RWPE2 (cell line): ENCODE measurements at regions not wholly inside any gene's neighbourhood (a gene's known extent, or its start where the extent isn't known, plus 50 kb on each side); places are given as distances from the start of the nearest gene placed in this dataset.

Experiments
- ATAC-seq: fragments of 200-7000 bp; cut with Tn5 transposase; 3 replicates; pipeline ENCODE4 v1.9.1; 2021; ENCODE audit warnings: low read depth
- DNase-seq: peaks from one replicate; pipeline ENCODE4 v3.0.0-alpha.2; 2020; ENCODE audit warnings: low spot score
- H3K27ac ChIP-seq: fragments of 450-650 bp; 2 replicates; pipeline ENCODE4 v1.5.1; 2017; ENCODE audit warnings: mild to moderate bottlenecking; ENCODE audit not compliant: poor library complexity, severe bottlenecking
- H3K27me3 ChIP-seq: fragments of 250-450 bp; sonication (Bioruptor Pico); 2 replicates; pipeline ENCODE4 v1.5.1; 2021; ENCODE audit warnings: mild to moderate bottlenecking, moderate library complexity; ENCODE audit not compliant: insufficient read depth, poor library complexity, severe bottlenecking
- H3K36me3 ChIP-seq: fragments of 250-450 bp; sonication (Bioruptor Pico); 2 replicates; pipeline ENCODE4 v1.5.1; 2020; ENCODE audit warnings: low read depth, mild to moderate bottlenecking, moderate library complexity
- H3K4me1 ChIP-seq: fragments of 250-450 bp; sonication (Bioruptor Pico); 2 replicates; pipeline ENCODE4 v1.5.1; 2021; ENCODE audit warnings: mild to moderate bottlenecking, moderate library complexity; ENCODE audit not compliant: insufficient read depth, poor library complexity, severe bottlenecking
- H3K4me3 ChIP-seq: fragments of 250-450 bp; sonication (Bioruptor Pico); 2 replicates; pipeline ENCODE4 v1.5.1; 2021; ENCODE audit warnings: mild to moderate bottlenecking, moderate library complexity; ENCODE audit not compliant: severe bottlenecking
- H3K9me3 ChIP-seq: fragments of 250-450 bp; sonication (Bioruptor Pico); 2 replicates; pipeline ENCODE4 v1.5.1; 2021; ENCODE audit warnings: mild to moderate bottlenecking, moderate library complexity; ENCODE audit not compliant: severe bottlenecking
- TF ChIP-seq, protein P1 (sequence below): fragments of 450-650 bp; IDR thresholded peaks from one replicate; pipeline ENCODE4 v1.5.1; 2017; ENCODE audit warnings: mild to moderate bottlenecking, moderate library complexity; ENCODE audit not compliant: poor library complexity, severe bottlenecking

DNA sequence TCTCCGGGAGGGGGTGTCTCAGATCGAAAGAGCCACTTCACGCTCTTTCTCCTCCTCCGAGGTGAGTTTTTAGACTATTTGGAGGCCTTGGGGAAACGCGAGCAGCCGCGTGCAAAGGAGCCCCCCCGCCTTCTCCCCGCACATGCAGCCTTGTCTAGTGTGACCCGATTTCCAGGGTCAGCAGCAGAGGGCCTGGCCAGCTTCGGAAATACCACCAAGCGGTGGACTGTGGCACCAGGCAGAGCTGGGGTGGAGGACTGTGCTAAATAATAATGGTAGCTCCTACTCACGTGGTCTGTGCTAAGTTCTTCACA lies 79.3 kb upstream of the BCOR start:
- TF ChIP-seq, protein P1, sequence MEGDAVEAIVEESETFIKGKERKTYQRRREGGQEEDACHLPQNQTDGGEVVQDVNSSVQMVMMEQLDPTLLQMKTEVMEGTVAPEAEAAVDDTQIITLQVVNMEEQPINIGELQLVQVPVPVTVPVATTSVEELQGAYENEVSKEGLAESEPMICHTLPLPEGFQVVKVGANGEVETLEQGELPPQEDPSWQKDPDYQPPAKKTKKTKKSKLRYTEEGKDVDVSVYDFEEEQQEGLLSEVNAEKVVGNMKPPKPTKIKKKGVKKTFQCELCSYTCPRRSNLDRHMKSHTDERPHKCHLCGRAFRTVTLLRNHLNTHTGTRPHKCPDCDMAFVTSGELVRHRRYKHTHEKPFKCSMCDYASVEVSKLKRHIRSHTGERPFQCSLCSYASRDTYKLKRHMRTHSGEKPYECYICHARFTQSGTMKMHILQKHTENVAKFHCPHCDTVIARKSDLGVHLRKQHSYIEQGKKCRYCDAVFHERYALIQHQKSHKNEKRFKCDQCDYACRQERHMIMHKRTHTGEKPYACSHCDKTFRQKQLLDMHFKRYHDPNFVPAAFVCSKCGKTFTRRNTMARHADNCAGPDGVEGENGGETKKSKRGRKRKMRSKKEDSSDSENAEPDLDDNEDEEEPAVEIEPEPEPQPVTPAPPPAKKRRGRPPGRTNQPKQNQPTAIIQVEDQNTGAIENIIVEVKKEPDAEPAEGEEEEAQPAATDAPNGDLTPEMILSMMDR = no peak
- Histone ChIP-seq H3K36me3 (no peaks in the 10 kb centered on the region), H3K9me3 (no peaks in the 10 kb centered on the region), H3K4me1 (no peaks in the 10 kb centered on the region), H3K27ac (no peak overlapping the region), H3K4me3 (no peak overlapping the region), H3K27me3 (no peaks in the 10 kb centered on the region)
- DNase-seq = no peak
- no peak for ATAC-seq

DNA sequence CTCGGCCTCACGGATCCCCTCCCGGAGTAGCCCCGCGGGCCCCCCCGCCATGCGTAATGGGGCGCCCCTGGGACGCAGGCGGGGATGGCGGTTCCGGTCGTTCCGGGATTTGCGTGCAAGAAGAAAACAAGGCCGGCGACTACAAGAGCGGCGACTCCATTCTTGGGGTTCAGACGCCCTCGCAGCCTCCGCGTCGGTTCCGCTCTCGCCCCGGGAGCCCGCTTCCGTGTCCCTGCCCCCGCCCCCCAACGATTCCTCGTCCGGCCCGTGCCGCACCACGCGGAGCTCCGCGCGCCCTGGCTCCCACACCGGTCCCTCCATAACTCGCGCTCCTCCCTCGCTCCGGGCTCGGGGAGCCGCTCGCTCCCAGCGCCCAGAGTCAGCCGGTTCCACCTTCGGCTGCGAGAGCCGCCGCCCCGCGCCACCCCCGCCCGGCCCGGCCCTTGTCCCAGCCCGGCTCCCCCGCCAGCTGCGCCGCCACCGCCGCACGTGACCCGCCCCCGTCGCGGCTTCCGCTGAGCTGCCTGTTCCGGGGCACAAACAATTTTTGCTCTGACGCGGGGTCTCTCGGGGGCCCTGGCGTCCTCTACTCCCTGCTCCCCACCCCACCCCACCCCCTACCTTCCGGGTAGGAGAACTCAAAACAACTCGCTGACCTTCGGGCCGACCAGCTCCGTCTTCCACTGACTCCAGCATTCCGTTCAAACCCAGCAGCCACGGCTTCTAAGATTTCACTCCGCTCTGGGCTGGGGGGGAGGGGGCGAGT lies 78.8 kb upstream of the BCOR start:
- TF ChIP-seq, protein P1 = no peak
- Histone ChIP-seq H3K27me3 (no peaks in the 10 kb centered on the region), H3K27ac (no peak overlapping the region), H3K9me3 (no peaks in the 10 kb centered on the region), H3K36me3 (no peaks in the 10 kb centered on the region), H3K4me3 (peak overlapping the region; percentile 40), H3K4me1 (no peaks in the 10 kb centered on the region)
- DNase-seq = no peak
- ATAC-seq = peak; percentile 10; the same call in 2 of the 3 replicates

DNA sequence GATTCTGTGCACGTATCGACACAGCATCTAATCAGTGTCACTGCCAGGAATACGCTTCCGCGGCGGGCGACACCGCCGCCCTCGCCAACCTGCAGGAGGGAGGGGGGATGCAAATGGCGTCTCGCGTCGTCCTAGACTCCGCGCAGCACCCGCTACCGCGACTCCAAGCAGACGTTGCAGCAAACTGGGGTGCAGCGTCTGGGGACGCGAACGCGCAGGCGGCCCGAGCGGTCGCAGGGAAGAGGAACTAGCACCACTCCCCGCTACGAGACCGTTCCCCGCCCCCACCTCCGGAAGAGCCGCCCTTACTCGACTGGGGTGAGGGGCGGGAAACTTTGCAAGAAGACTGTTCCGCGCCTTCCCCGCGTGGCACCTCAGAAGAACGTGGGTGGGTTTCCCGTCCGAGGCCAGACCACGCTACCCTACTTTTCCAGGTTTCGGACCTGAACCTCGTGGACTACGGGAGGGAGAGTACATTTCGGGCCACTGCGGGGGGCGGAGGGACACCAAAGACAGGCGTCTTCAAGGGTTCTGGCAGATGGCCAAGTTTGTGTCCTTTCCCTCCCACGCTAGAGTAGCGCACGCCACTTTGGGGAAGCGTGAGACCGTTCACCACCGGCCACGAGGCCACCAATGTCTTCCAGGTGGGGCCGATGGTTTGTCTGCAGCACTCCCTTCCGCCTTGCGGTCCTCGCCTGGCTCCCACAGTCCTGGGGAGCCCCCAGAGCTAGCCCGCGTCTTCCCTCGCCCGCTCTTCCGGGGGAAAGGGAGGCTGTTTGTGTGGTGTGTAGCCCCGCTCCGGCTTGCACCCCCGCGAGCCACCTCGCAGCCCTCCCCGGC lies 78.0 kb upstream of the BCOR start:
- no peaks in the 10 kb centered on the region for H3K9me3 ChIP-seq
- H3K4me3 ChIP-seq = peak overlapping the region; percentile 40
- no peaks in the 10 kb centered on the region for H3K36me3 ChIP-seq
- H3K4me1 ChIP-seq = no peaks in the 10 kb centered on the region
- peak overlapping the region; percentile 13 for H3K27ac ChIP-seq
- H3K27me3 ChIP-seq = no peaks in the 10 kb centered on the region
- DNase-seq (no peak), ATAC-seq (peak; percentile 40)
- TF ChIP-seq, protein P1 = no peak

DNA sequence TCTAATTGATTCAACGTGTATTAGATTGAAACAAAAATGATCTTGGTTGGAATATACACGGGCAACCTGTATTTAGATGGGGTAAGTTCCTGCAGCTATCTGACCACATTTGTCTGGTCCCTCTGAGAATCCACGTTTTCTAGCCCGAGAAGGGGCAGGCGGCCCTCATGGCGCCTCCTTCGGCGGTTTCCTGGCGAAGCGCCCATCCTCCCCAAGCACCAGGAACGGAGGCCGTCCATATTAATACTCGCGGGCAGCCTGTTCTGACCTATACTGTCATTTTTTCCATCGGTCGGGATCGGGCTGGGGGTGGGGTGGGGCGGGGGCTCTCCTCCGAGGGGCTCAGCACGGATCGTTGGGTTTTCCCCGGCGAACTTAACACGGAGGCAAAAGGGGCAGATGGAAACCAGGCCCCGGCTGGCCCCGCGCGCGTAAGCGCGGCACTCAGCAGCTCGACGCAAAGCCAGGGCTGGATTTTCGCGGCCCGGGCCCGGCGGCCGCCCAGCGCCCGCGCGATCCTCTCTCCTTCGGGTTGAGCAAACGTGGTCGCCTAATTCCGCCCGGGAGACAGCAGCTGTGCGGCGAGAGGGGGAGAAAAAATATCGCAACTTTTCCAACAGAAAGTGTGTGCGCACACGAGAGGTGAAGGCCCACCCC lies 77.2 kb upstream of the BCOR start:
- peak overlapping the region; percentile 40 for H3K4me3 ChIP-seq
- no peak for DNase-seq

More for the DNA sequence above, 77.2 kb upstream of the BCOR start:
- Histone ChIP-seq H3K27ac (peak overlapping the region; percentile 13), H3K4me1 (no peaks in the 10 kb centered on the region), H3K27me3 (no peaks in the 10 kb centered on the region), H3K9me3 (no peaks in the 10 kb centered on the region), H3K36me3 (no peaks in the 10 kb centered on the region)
- TF ChIP-seq, protein P1 = no peak
- peak; percentile 24; the same call in 1 of the 3 replicates for ATAC-seq
